IPS-15b (cell line): ENCODE measurements at regions not wholly inside any gene's neighbourhood (a gene's known extent, or its start where the extent isn't known, plus 50 kb on each side); places are given as distances from the start of the nearest gene placed in this dataset.
"Not testable (repeated sequence)": the region's sequence is repeated elsewhere in the genome, so short reads cannot be mapped to it uniquely, and the experiment has no call there.

Experiments
- H3K27me3 ChIP-seq: one replicate; pipeline ENCODE4 v1.6.1; 2013; ENCODE audit warnings: low read length; ENCODE audit not compliant: control insufficient read depth, insufficient read depth
- H3K36me3 ChIP-seq: one replicate; pipeline ENCODE4 v1.6.1; 2013; ENCODE audit warnings: low read length; ENCODE audit not compliant: control insufficient read depth, insufficient read depth
- H3K4me1 ChIP-seq: one replicate; pipeline ENCODE4 v1.6.1; 2013; ENCODE audit warnings: mild to moderate bottlenecking, low read length; ENCODE audit not compliant: control insufficient read depth, insufficient read depth
- H3K4me3 ChIP-seq: one replicate; pipeline ENCODE4 v1.5.1; 2013; ENCODE audit warnings: low read depth, low read length
- H3K9ac ChIP-seq: one replicate; pipeline ENCODE4 v1.6.1; 2013; ENCODE audit warnings: low read depth, mild to moderate bottlenecking, low read length
- H3K9me3 ChIP-seq: one replicate; pipeline ENCODE4 v1.6.1; 2013; ENCODE audit warnings: mild to moderate bottlenecking, low read length; ENCODE audit not compliant: control insufficient read depth, insufficient read depth

DNA sequence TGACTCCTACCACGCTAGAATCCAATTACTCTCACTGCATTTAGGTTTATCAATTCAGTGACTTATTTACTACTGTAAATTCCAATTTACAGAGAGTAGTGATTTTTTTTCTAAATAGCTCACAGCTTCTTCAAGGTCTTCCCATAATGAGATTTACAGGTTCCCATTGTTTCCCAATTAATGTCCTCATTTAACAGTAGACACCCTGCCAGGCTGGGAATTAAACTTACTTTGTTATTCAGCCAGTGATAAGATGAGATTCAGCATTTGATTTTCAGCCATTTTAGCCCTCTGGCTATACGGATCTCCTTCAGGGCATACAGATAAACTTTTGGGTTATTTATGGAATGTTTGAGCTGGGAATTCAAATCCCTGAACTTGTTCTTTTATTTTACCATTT is 582.9 kb upstream of the EYS start:
- Histone ChIP-seq H3K9me3 (no peaks in the 10 kb centered on the region), H3K4me3 (no peak overlapping the region), H3K36me3 (no peaks in the 10 kb centered on the region), H3K9ac (no peak overlapping the region), H3K27me3 (no peaks in the 10 kb centered on the region), H3K4me1 (no peaks in the 10 kb centered on the region)

DNA sequence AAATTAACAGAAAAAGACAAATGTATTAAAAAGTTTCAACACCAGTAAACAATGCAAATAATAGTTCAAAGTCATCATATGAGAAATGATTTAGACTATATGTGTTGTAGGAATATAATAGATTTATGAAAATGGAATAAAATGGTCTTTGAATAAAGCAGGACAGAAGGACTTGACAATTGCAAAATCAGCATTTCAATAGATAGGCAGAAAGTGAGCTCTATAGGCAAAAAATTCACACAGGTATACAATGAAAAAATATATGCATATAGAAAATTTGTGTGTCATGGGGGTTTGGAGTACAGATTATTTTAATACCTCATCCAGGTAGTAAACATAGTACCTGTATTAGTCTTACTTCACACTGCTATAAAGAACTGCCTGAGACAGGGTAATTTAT is 571.1 kb upstream of the EYS start:
- Histone ChIP-seq H3K9ac (no peak overlapping the region), H3K36me3 (no peaks in the 10 kb centered on the region), H3K4me3 (no peak overlapping the region), H3K9me3 (peaks cover 2% of the 10 kb centered on the region), H3K27me3 (no peaks in the 10 kb centered on the region), H3K4me1 (no peaks in the 10 kb centered on the region)

DNA sequence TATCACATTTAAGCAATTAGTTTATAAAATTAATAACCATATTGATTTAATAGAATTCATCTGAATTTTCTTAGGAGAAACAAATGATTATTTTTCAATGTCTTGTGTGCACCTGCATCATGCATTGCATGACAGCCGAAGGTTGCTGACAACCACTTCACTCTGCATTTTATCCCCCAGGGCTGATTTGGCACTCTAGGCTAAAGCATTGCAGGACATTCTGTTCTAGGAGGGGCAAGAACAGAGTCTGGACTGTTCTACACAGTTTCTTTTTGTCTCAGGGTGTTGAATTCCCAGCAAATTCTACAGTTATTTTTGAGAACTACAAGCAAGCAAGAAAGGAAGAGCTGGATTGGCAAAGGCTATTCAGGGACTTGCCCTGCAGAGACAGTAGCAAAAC is 570.4 kb upstream of the EYS start:
- H3K9me3 ChIP-seq = peaks cover 2% of the 10 kb centered on the region
- H3K36me3 ChIP-seq = no peaks in the 10 kb centered on the region
- H3K27me3 ChIP-seq = no peaks in the 10 kb centered on the region
- no peaks in the 10 kb centered on the region for H3K4me1 ChIP-seq
- H3K9ac ChIP-seq = no peak overlapping the region
- no peak overlapping the region for H3K4me3 ChIP-seq

DNA sequence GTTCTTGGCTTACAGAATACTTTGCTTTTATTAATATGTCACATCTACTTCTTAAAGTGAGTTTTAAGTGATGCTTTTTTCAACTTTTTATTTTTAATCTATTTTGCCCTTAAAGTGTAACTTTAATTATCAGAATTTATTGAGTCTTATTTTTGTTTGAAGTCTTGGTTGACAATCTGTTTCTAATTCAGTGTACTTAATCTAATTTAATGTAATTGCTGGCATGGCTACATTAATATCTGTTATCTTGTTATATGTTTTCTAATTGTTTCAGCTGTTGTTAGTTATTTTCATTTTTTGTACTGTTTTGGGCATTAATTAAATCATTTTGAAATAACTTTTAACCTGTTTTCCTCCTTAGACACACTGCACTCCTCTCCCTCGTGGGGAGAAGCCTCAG is 558.7 kb upstream of the EYS start:
- Histone ChIP-seq H3K36me3 (no peaks in the 10 kb centered on the region), H3K9ac (no peak overlapping the region), H3K4me1 (no peaks in the 10 kb centered on the region), H3K4me3 (no peak overlapping the region), H3K9me3 (no peaks in the 10 kb centered on the region), H3K27me3 (no peaks in the 10 kb centered on the region)

DNA sequence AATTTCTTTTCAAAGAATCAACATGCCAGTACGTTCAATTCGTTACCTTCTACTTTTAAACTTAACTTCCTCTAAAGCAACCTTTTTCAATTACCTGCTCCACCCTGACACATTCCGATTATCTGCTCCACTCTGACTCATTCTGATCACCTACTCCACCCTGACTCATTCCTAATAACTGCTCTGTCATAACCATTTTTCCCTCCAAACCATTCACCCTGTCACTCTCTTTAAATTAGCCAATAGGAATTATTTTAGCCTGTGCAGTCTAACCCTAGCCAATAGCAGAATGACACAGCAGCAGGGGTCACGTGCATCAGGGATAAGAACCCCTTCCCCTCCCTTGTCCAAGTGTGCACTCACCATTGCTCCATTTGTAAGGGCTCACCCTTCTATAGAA is 557.4 kb upstream of the EYS start:
- Histone ChIP-seq H3K27me3 (no peaks in the 10 kb centered on the region), H3K36me3 (no peaks in the 10 kb centered on the region), H3K4me3 (no peak overlapping the region), H3K4me1 (no peaks in the 10 kb centered on the region), H3K9ac (no peak overlapping the region), H3K9me3 (peaks cover 3% of the 10 kb centered on the region)

DNA sequence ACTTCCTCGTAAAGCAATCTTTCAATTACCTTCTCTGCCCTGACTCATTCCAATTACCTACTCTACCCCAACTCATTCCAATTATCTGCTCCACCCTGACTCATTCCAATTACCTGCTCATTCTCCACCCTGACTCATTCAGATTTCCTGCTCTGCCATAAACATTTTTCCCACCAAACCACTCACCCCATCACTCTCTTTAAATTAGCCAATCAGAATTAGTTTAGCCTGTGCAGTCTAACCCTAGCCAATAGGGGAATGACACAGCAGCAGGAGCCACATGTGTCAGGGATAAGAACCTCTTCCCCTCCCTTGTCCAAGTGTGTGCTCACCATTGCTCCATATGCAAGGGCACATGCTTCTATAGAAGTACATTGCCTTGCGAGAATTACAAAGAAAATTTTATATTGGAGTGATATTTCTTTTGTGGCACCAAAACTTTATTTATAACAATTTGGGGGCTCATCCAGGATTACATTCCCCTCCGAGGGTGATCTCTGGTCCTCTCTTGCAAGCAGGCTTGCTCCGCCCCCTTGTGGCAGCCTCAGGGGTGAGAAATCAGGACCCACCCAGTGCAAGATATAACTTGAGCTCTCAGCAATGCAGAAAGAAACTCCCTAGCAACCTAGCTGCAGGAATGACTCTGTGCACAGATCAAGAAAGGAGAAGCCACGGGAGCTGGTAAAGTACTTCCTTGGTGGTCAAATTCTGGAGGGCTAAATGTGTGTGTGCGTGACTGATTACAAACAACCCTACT is 551.9 kb upstream of the EYS start:
- H3K9ac ChIP-seq, H3K27me3 ChIP-seq, H3K36me3 ChIP-seq, H3K9me3 ChIP-seq, H3K4me3 ChIP-seq, H3K4me1 ChIP-seq: not testable (repeated sequence)

DNA sequence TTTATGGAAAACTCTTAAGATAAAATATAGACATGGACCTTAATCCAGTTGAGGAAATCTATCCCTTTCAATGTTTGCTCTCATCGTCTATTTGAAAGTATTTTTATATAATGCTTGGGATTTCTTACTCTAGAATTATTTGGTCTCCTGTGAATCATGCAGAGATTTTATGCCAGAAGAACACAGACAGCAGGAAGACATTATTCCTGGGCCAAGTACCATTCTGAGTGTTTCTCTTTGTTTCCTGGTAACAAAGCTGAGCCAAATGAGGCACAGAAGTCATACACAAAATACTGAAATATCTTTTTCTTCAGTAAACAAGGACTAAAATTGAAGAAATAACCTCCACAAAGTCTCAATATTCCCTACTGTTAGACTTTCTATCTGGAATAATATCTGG is 538.2 kb upstream of the EYS start:
- H3K27me3 ChIP-seq = no peaks in the 10 kb centered on the region
- no peaks in the 10 kb centered on the region for H3K4me1 ChIP-seq
- no peak overlapping the region for H3K4me3 ChIP-seq
- no peak overlapping the region for H3K9ac ChIP-seq
- H3K36me3 ChIP-seq = no peaks in the 10 kb centered on the region
- no peaks in the 10 kb centered on the region for H3K9me3 ChIP-seq

DNA sequence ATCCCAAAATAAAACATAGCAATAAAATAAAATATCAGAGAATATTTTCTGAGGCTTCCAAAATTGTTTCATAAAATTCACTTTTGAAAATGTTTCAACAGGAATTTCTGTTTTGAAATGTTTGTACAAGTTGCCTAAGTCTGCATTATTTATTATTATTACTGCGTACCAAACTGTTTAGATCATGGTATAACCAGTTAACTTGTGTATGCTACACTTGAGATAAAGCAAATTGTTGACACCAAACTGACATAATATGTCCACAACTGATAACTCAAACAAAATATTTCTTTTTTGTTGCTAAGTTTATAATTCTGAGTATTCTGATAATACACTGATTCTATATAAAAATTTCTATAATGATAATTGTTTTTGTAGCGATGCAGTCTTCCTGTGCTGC is 531.8 kb upstream of the EYS start:
- Histone ChIP-seq H3K9me3 (no peaks in the 10 kb centered on the region), H3K4me1 (no peaks in the 10 kb centered on the region), H3K36me3 (no peaks in the 10 kb centered on the region), H3K9ac (no peak overlapping the region), H3K4me3 (no peak overlapping the region), H3K27me3 (no peaks in the 10 kb centered on the region)

DNA sequence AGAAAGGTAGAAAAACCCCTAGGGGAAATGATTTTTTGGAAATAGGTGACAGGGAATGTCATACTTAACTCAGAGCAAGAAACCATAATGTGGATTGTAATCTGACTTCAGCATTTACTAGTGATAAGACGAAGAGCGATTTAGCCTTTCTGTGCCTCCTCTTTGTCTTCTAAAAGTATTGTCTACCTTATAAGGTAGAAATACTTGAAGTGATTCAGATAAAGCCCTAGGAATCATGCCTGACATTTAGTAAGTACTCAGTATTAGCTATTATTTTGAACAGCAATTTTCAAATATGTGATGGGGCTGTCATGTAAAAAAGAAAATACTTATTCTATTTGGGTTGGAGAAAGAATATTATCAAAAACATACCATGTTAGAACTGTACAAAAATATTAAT is 525.9 kb upstream of the EYS start:
- Histone ChIP-seq H3K9ac (no peak overlapping the region), H3K36me3 (no peaks in the 10 kb centered on the region)

DNA sequence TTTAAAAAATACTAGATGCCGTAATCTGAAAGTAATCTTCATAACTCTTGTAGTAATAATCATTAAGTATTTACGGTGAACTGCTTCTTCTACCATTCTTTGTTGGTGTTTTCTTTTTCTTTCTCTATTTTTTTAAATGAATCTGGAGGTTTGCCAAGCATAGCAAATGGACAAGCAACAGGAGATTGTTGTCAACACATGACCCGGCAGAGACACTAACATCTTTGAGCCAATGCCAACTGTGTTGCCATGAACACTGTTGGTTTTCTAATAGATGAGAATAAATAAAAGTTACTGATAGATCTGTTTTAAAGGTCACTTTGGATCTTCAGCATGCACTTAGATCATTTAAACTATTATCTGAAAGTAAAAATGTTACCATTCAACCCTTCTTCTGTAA is 523.6 kb upstream of the EYS start:
- no peaks in the 10 kb centered on the region for H3K4me1 ChIP-seq
- no peaks in the 10 kb centered on the region for H3K9me3 ChIP-seq
- H3K9ac ChIP-seq = no peak overlapping the region
- H3K36me3 ChIP-seq = no peaks in the 10 kb centered on the region
- H3K4me3 ChIP-seq = no peak overlapping the region
- H3K27me3 ChIP-seq = no peaks in the 10 kb centered on the region

More for the DNA sequence above, 525.9 kb upstream of the EYS start:
- Histone ChIP-seq H3K27me3 (no peaks in the 10 kb centered on the region), H3K4me1 (no peaks in the 10 kb centered on the region), H3K9me3 (no peaks in the 10 kb centered on the region), H3K4me3 (no peak overlapping the region)

DNA sequence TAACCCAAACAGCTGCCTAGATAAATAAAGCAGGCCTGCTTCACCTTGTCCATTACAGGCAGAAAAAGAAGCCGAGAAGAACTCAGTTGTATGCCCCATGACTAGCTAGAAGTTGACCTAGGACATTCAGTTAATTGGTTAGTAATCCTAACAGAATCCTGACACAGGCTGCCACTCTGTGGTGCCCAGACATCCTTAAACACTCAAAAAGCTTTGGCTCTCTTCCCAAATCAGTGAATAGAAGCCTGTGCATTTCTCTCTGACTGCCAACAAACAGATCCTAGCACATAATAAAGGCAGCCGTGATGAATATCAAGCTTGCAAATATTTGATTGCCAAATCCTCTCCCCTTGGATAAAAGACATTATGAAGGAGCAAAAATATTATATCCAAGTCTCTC is 519.1 kb upstream of the EYS start:
- H3K4me3 ChIP-seq = no peak overlapping the region
- no peaks in the 10 kb centered on the region for H3K9me3 ChIP-seq
- H3K9ac ChIP-seq = no peak overlapping the region
- H3K27me3 ChIP-seq = no peaks in the 10 kb centered on the region
- H3K36me3 ChIP-seq = no peaks in the 10 kb centered on the region
- no peaks in the 10 kb centered on the region for H3K4me1 ChIP-seq

DNA sequence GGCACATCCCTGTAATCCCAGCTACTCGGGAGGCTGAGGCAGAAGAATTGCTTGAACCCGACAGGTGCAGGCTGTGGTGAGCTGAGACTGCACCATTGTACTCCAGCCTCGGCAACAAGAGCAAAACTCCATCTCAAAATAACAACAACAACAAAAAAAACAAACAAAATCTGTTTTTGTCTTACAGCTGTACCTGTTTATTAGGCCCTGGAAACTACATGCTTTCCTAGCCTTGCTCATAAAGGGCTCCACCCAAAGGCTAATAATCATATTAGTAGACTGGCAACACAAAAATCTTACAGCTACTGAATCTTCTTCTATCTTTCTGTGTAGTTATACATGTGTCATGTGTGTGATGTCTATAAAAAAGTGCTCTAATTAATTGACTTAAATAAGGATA is 503.9 kb upstream of the EYS start:
- peaks cover 2% of the 10 kb centered on the region for H3K9me3 ChIP-seq
- H3K4me1 ChIP-seq = no peaks in the 10 kb centered on the region
- H3K9ac ChIP-seq = no peak overlapping the region
- no peaks in the 10 kb centered on the region for H3K27me3 ChIP-seq
- H3K4me3 ChIP-seq = no peak overlapping the region
- H3K36me3 ChIP-seq = no peaks in the 10 kb centered on the region
